Activated CD8-positive, alpha-beta memory T cell treated with anti-CD3 and anti-CD28 coated beads for 36 hours (primary cell): ENCODE measurements at regions not wholly inside any gene's neighbourhood (a gene's known extent, or its start where the extent isn't known, plus 50 kb on each side); places are given as distances from the start of the nearest gene placed in this dataset.

Experiments
- CTCF ChIA-PET: fragments of 350-600 bp; sonication (Branson Sonifier 250); formaldehyde crosslinking; loops from one replicate; lab custom pipeline; 2021; ENCODE audit warnings: antibody characterized with exemption; lab: Charles Lee
- POLR2A ChIA-PET: fragments of 350-600 bp; sonication (Branson Sonifier 250); formaldehyde crosslinking; loops from one replicate; lab custom pipeline; 2021; ENCODE audit warnings: antibody characterized with exemption; lab: Charles Lee

- POLR2A ChIA-PET: no interaction called here
- CTCF ChIA-PET: no interaction called here
Measured at GRCh38 chr11:95478003-95478402, 247.0 kb upstream of the SESN3 start.

- CTCF ChIA-PET: no interaction called here
Measured at GRCh38 chr11:95469258-95469657, 238.3 kb upstream of the SESN3 start.

GRCh38 chr11:95466416-95466815 lies 235.4 kb upstream of the SESN3 start:
- ChIA-PET CTCF (no interaction called here), POLR2A (no interaction called here)

More at GRCh38 chr11:95469258-95469657, 238.3 kb upstream of the SESN3 start:
- POLR2A ChIA-PET: no interaction called here

- CTCF ChIA-PET: no interaction called here
- POLR2A ChIA-PET: no interaction called here
Measured at GRCh38 chr11:95465887-95466286, 234.9 kb upstream of the SESN3 start.

GRCh38 chr11:95461858-95462257 lies 230.9 kb upstream of the SESN3 start:
- POLR2A ChIA-PET: no interaction called here
- CTCF ChIA-PET: no interaction called here

- CTCF ChIA-PET: no interaction called here
- POLR2A ChIA-PET: no interaction called here
Measured at GRCh38 chr11:95461348-95461747, 230.3 kb upstream of the SESN3 start.

- POLR2A ChIA-PET: no interaction called here
- CTCF ChIA-PET: no interaction called here
Measured at GRCh38 chr11:95459291-95460042, 228.5 kb upstream of the SESN3 start.

GRCh38 chr11:95456714-95457491 lies 225.9 kb upstream of the SESN3 start:
- POLR2A ChIA-PET: no interaction called here
- CTCF ChIA-PET: no interaction called here

GRCh38 chr11:95455228-95455970 lies 224.4 kb upstream of the SESN3 start:
- ChIA-PET CTCF (no interaction called here), POLR2A (no interaction called here)

GRCh38 chr11:95453616-95454171 lies 222.7 kb upstream of the SESN3 start:
- ChIA-PET POLR2A (no interaction called here), CTCF (no interaction called here)

- POLR2A ChIA-PET: no interaction called here
- CTCF ChIA-PET: no interaction called here
Measured at GRCh38 chr11:95451682-95452081, 220.7 kb upstream of the SESN3 start.

GRCh38 chr11:95451261-95451660 lies 220.3 kb upstream of the SESN3 start:
- CTCF ChIA-PET: no interaction called here
- POLR2A ChIA-PET: no interaction called here

GRCh38 chr11:95450547-95451123 lies 219.6 kb upstream of the SESN3 start:
- POLR2A ChIA-PET: no interaction called here
- CTCF ChIA-PET: no interaction called here

GRCh38 chr11:95445746-95446333 lies 214.8 kb upstream of the SESN3 start:
- ChIA-PET POLR2A (no interaction called here), CTCF (no interaction called here)

- CTCF ChIA-PET: no interaction called here
- POLR2A ChIA-PET: no interaction called here
Measured at GRCh38 chr11:95444309-95445241, 213.6 kb upstream of the SESN3 start.

- CTCF ChIA-PET: interaction anchor here (0.9 kb wide), 1 partner anchor 10 kb away, joined by 3 read pairs; no protein-coding TSS in a partner anchor
- POLR2A ChIA-PET: no interaction called here
Measured at GRCh38 chr11:95443386-95443785, 212.4 kb upstream of the SESN3 start.

- POLR2A ChIA-PET: no interaction called here
- CTCF ChIA-PET: interaction anchor here (0.9 kb wide), 1 partner anchor 9 kb away, joined by 3 read pairs; no protein-coding TSS in a partner anchor
Measured at GRCh38 chr11:95442531-95443050, 211.6 kb upstream of the SESN3 start.
